ENCODE measurements at regions not wholly inside any gene's neighbourhood (a gene's known extent, or its start where the extent isn't known, plus 50 kb on each side); places are given as distances from the start of the nearest gene placed in this dataset.
"Not testable (repeated sequence)": the region's sequence is repeated elsewhere in the genome, so short reads cannot be mapped to it uniquely, and the experiment has no call there.

DNA sequence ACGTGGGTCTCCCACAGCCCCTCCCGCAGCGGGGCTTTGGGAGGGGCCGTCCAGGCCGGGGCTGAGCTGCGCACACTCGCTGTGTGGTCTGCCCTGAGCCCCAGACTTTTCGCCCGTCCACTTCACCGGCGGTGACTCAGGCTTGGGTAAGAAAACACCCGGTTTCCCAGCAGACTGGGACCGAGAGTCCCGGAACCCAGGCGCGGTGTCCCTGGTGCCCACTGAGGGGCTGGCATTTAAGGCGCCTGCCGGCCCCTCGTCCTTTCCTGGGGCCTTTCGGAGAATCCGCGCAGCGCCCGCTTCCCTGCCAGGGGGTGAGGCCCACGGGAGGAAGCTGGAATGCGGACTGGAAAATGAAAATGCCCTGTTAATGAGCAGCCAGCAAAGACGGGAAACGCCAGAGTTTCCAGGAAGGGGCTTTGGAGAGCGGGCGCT, 100.3 kb downstream of the C16orf95 start:
- H3K4me2 ChIP-seq, result no peak overlapping the region
- H3K27me3 ChIP-seq, result no peaks in the 10 kb centered on the region
- no peak overlapping the region for H3K27ac ChIP-seq

DNA sequence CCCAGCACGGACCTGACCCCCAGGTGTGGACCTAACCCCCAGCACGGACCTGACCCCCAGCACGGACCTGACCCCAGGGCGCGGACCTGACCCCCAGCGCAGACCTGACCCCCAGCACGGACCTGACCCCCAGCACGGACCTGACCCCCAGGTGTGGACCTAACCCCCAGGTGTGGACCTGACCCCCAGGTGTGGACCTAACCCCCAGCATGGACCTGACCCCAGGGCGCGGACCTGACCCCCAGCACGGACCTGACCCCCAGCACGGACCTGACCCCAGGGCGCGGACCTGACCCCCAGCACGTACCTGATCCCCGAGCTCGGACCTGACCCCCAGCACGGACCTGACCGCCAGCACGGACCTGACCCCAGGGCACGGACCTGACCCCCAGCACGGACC, 99.4 kb downstream of the C16orf95 start:
- DNase-seq (ENCODE audit: low spot score); H3K9me3 ChIP-seq (ENCODE audit: low read depth); H3K4me2 ChIP-seq; H3K4me3 ChIP-seq; H3K79me2 ChIP-seq; H2AFZ ChIP-seq; H3K27ac ChIP-seq; H3K36me3 ChIP-seq (replicated peaks; ENCODE audit: insufficient read depth, low read depth); H3K27me3 ChIP-seq; H3K9me2 ChIP-seq (replicated peaks; ENCODE audit: insufficient read depth); H4K20me1 ChIP-seq (ENCODE audit: insufficient read depth, poor library complexity, severe bottlenecking); H3K4me1 ChIP-seq (ENCODE audit: insufficient read depth): not testable (repeated sequence)
- whole genome bisulfite sequencing (ENCODE audit: low lambda C conversion rate, missing lambda C conversion rate), result no CpG with 5 or more reads among the region's 22 CpGs

More for the DNA sequence above, 100.3 kb downstream of the C16orf95 start:
- no peaks in the 10 kb centered on the region for H3K4me1 ChIP-seq (ENCODE audit: insufficient read depth)
- H3K79me2 ChIP-seq, result no peaks in the 10 kb centered on the region
- TF ChIP-seq, protein P1, sequence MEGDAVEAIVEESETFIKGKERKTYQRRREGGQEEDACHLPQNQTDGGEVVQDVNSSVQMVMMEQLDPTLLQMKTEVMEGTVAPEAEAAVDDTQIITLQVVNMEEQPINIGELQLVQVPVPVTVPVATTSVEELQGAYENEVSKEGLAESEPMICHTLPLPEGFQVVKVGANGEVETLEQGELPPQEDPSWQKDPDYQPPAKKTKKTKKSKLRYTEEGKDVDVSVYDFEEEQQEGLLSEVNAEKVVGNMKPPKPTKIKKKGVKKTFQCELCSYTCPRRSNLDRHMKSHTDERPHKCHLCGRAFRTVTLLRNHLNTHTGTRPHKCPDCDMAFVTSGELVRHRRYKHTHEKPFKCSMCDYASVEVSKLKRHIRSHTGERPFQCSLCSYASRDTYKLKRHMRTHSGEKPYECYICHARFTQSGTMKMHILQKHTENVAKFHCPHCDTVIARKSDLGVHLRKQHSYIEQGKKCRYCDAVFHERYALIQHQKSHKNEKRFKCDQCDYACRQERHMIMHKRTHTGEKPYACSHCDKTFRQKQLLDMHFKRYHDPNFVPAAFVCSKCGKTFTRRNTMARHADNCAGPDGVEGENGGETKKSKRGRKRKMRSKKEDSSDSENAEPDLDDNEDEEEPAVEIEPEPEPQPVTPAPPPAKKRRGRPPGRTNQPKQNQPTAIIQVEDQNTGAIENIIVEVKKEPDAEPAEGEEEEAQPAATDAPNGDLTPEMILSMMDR (IDR thresholded peaks at IDR 0.05; ENCODE audit: poor library complexity), result no peak
- TF ChIP-seq EZH2 (IDR thresholded peaks at IDR 0.05; ENCODE audit: borderline replicate concordance) (no peak), EZH2phosphoT487 (IDR thresholded peaks at IDR 0.05; ENCODE audit: low read depth, severe bottlenecking, unreplicated experiment) (no peak)
- H4K20me1 ChIP-seq (ENCODE audit: insufficient read depth, poor library complexity, severe bottlenecking), result no peaks in the 10 kb centered on the region
- no peaks in the 10 kb centered on the region for H3K9me3 ChIP-seq (ENCODE audit: low read depth)
- no peak overlapping the region for H3K4me3 ChIP-seq
- no peak overlapping the region for H2AFZ ChIP-seq
- DNase-seq (ENCODE audit: low spot score), result no peak
- H3K36me3 ChIP-seq (replicated peaks; ENCODE audit: insufficient read depth, low read depth), result no peaks in the 10 kb centered on the region
- 96% methylated on average over 27 of the region's 30 CpGs for WGBS (ENCODE audit: low lambda C conversion rate, missing lambda C conversion rate)
- H3K9me2 ChIP-seq (replicated peaks; ENCODE audit: insufficient read depth), result no peaks in the 10 kb centered on the region

DNA sequence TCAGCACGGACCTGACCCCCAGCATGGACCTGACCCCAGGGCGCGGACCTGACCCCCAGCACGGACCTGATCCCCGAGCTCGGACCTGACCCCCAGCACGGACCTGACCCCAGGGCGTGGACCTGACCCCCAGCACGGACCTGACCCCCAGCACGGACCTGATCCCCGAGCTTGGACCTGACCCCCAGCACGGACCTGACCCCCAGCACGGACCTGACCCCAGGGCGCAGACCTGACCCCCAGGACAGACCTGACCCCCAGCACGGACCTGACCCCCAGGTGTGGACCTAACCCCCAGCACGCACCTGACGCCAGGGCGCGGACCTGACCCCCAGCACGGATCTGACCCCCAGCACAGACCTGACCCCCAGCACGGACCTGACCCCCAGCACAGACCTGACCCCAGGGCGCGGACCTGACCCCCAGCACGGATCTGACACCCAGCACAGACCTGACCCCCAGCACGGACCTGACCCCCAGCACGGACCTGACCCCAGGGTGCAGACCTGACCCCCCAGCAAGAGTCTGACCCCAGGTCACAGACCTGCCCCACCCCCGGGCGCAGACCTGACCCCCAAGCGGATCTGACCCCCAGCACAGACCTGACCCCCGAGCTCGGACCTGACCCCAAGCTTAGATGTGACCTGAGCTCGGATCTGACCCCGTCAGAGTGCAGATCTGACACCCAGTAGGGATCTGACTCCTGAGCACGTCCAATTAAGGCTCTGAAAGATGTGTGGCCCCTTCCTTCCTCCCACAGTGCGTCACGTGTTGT, 98.7 kb downstream of the C16orf95 start:
- no peaks in the 10 kb centered on the region for H3K79me2 ChIP-seq
- TF ChIP-seq, protein P1 (IDR thresholded peaks at IDR 0.05; ENCODE audit: poor library complexity), result no peak
- TF ChIP-seq EZH2phosphoT487 (IDR thresholded peaks at IDR 0.05; ENCODE audit: low read depth, severe bottlenecking, unreplicated experiment), result no peak
- TF ChIP-seq EZH2 (IDR thresholded peaks at IDR 0.05; ENCODE audit: borderline replicate concordance), result no peak
- no peak for DNase-seq (ENCODE audit: low spot score)
- H3K27me3 ChIP-seq, result no peaks in the 10 kb centered on the region
- H3K4me3 ChIP-seq, result no peak overlapping the region
- no peaks in the 10 kb centered on the region for H3K9me3 ChIP-seq (ENCODE audit: low read depth)
- H3K27ac ChIP-seq, result no peak overlapping the region
- H3K9me2 ChIP-seq (replicated peaks; ENCODE audit: insufficient read depth), result no peaks in the 10 kb centered on the region
- no peaks in the 10 kb centered on the region for H4K20me1 ChIP-seq (ENCODE audit: insufficient read depth, poor library complexity, severe bottlenecking)
- no peaks in the 10 kb centered on the region for H3K36me3 ChIP-seq (replicated peaks; ENCODE audit: insufficient read depth, low read depth)
- H3K4me1 ChIP-seq (ENCODE audit: insufficient read depth), result no peaks in the 10 kb centered on the region
- WGBS (ENCODE audit: low lambda C conversion rate, missing lambda C conversion rate), result 87% methylated on average over 9 of the region's 36 CpGs
- no peak overlapping the region for H2AFZ ChIP-seq
- no peak overlapping the region for H3K4me2 ChIP-seq

DNA sequence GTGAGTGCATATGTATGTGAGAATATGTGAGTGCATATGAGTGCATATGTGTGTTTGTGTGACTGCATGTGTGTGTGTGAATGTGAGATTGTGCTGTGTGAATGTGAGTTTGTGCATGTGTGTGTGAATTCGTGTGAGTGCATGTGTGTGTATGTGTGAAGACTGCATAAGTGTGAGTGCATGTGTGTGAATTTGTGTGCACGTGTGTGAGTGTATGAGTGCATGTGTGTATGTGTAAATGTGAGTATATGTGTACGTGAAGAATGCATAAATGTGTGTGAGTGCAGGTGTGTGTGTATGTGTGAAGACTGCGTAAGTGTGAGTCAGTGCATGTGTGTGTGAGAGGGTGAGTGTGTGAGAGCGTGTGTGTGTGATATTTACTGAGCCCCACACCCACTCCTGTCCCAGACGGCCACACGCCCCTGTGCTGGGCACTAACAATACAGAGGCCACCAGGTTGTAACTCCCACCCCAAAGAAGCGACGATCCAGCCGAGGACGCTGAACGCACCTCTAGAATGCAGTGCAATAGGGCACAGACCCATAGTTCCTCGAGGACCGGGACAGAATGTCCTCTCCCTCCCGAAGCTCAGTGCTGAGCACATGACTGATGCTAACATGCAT, 97.8 kb downstream of the C16orf95 start:
- no peaks in the 10 kb centered on the region for H4K20me1 ChIP-seq (ENCODE audit: insufficient read depth, poor library complexity, severe bottlenecking)
- no peaks in the 10 kb centered on the region for H3K4me1 ChIP-seq (ENCODE audit: insufficient read depth)
- no peak overlapping the region for H3K4me3 ChIP-seq
- H3K27ac ChIP-seq, result no peak overlapping the region
- no peak for DNase-seq (ENCODE audit: low spot score)
- peaks cover 4% of the 10 kb centered on the region for H3K27me3 ChIP-seq
- TF ChIP-seq EZH2phosphoT487 (IDR thresholded peaks at IDR 0.05; ENCODE audit: low read depth, severe bottlenecking, unreplicated experiment) (no peak), EZH2 (IDR thresholded peaks at IDR 0.05; ENCODE audit: borderline replicate concordance) (no peak)
- TF ChIP-seq, protein P1 (IDR thresholded peaks at IDR 0.05; ENCODE audit: poor library complexity), result no peak
- 87% methylated on average over 15 of the region's 15 CpGs for WGBS (ENCODE audit: low lambda C conversion rate, missing lambda C conversion rate)
- no peaks in the 10 kb centered on the region for H3K9me3 ChIP-seq (ENCODE audit: low read depth)
- no peak overlapping the region for H2AFZ ChIP-seq
- no peaks in the 10 kb centered on the region for H3K36me3 ChIP-seq (replicated peaks; ENCODE audit: insufficient read depth, low read depth)
- H3K9me2 ChIP-seq (replicated peaks; ENCODE audit: insufficient read depth), result no peaks in the 10 kb centered on the region
- no peak overlapping the region for H3K4me2 ChIP-seq
- no peaks in the 10 kb centered on the region for H3K79me2 ChIP-seq

Data from hepatocyte (in vitro differentiated cells).